ENCODE measurements at regions not wholly inside any gene's neighbourhood (a gene's known extent, or its start where the extent isn't known, plus 50 kb on each side); places are given as distances from the start of the nearest gene placed in this dataset.
"Not testable (repeated sequence)": the region's sequence is repeated elsewhere in the genome, so short reads cannot be mapped to it uniquely, and the experiment has no call there.

- no peak for DNase-seq
These were observed 423.7 kb upstream of the MTPN start for GRCh38 chr7:136400877-136401276.

- DNase-seq = no peak
These were observed 422.2 kb upstream of the MTPN start for GRCh38 chr7:136399385-136399784.

GRCh38 chr7:136392856-136393255 lies 415.7 kb upstream of the MTPN start:
- no peak for DNase-seq

GRCh38 chr7:136391371-136391770 lies 414.2 kb upstream of the MTPN start:
- DNase-seq = no peak

- DNase-seq = no peak
These were observed 412.8 kb upstream of the MTPN start for GRCh38 chr7:136389933-136390332.

GRCh38 chr7:136386876-136387275 lies 409.7 kb upstream of the MTPN start:
- no peak for DNase-seq

- not testable (repeated sequence) for DNase-seq
These were observed 394.2 kb upstream of the MTPN start for GRCh38 chr7:136371409-136371808.

GRCh38 chr7:136370137-136370536 lies 393.0 kb upstream of the MTPN start:
- no peak for DNase-seq

GRCh38 chr7:136369225-136369624 lies 392.1 kb upstream of the MTPN start:
- no peak for DNase-seq

- no peak for DNase-seq
These were observed 382.3 kb upstream of the MTPN start for GRCh38 chr7:136359333-136359903.

- no peak for DNase-seq
These were observed 376.1 kb upstream of the MTPN start for GRCh38 chr7:136353287-136353686.

GRCh38 chr7:136348542-136349192 lies 371.5 kb upstream of the MTPN start:
- no peak for DNase-seq

- DNase-seq = no peak
These were observed 371.0 kb upstream of the MTPN start for GRCh38 chr7:136348142-136348541.

GRCh38 chr7:136347488-136347887 lies 370.3 kb upstream of the MTPN start:
- no peak for DNase-seq

GRCh38 chr7:136342251-136342650 lies 365.1 kb upstream of the MTPN start:
- DNase-seq = peak; percentile 0

GRCh38 chr7:136339464-136339863 lies 362.3 kb upstream of the MTPN start:
- peak; percentile 27 for DNase-seq

GRCh38 chr7:136336932-136337331 lies 359.8 kb upstream of the MTPN start:
- no peak for DNase-seq

- DNase-seq = no peak
These were observed 356.5 kb upstream of the MTPN start for GRCh38 chr7:136333636-136334035.

GRCh38 chr7:136326045-136326609 lies 349.0 kb upstream of the MTPN start:
- no peak for DNase-seq

- DNase-seq = no peak
These were observed 348.4 kb upstream of the MTPN start for GRCh38 chr7:136325578-136325977.

- DNase-seq = no peak
These were observed 347.9 kb upstream of the MTPN start for GRCh38 chr7:136325027-136325426.

GRCh38 chr7:136324073-136324704 lies 347.0 kb upstream of the MTPN start:
- DNase-seq = no peak

- DNase-seq = no peak
These were observed 335.4 kb upstream of the MTPN start for GRCh38 chr7:136312592-136312991.

- DNase-seq = no peak
These were observed 332.2 kb upstream of the MTPN start for GRCh38 chr7:136309407-136309806.

All from fibroblast of skin of right biceps (primary cell).